ENCODE measurements at regions not wholly inside any gene's neighbourhood (a gene's known extent, or its start where the extent isn't known, plus 50 kb on each side); places are given as distances from the start of the nearest gene placed in this dataset.

GRCh38 chr5:156188016-156188415, 138.9 kb upstream of the SGCD start:
- ATAC-seq (no peak), DNase-seq (ENCODE audit: low read depth in 1 of 2, low spot score in 1 of 2) (no peak), FAIRE-seq (peak; percentile 68)
- no peak overlapping the region for H3K4me3 ChIP-seq
- 46% methylated on average over 3 of the region's 3 CpGs for WGBS (ENCODE audit: missing lambda C conversion rate)
- H3K27ac ChIP-seq, result peak overlapping the region; percentile 86 to 91
- TF ChIP-seq CHD4 (IDR thresholded peaks at IDR 0.05; ENCODE audit: borderline replicate concordance), result no peak
- TF ChIP-seq GATA3 (IDR thresholded peaks at IDR 0.05; ENCODE audit: borderline replicate concordance), result no peak
- TF ChIP-seq TP53 (CRISPR knock-in tag; IDR thresholded peaks at IDR 0.05), result no peak
- TF ChIP-seq HOXB5 (CRISPR knock-in tag; IDR thresholded peaks at IDR 0.05), result no peak
- no peak for TF ChIP-seq CBX8 (IDR thresholded peaks at IDR 0.05)
- TF ChIP-seq HOXB13 (CRISPR knock-in tag; IDR thresholded peaks at IDR 0.05; ENCODE audit: low read depth), result no peak
- no peak for TF ChIP-seq CTCF (IDR thresholded peaks at IDR 0.05)
- peaks cover 43% of the 10 kb centered on the region for H3K4me1 ChIP-seq
- POLR2A ChIA-PET, result no interaction called here
- CTCF ChIA-PET, result interaction anchor here (1.0 kb wide), 1 partner anchor 175 kb away, joined by 3 read pairs; no protein-coding TSS in a partner anchor
- H3K9me3 ChIP-seq, result peaks cover 4% of the 10 kb centered on the region; the same call in 1 of the 3 replicates
- peak overlapping the region; percentile 63 for H3K4me2 ChIP-seq

DNA sequence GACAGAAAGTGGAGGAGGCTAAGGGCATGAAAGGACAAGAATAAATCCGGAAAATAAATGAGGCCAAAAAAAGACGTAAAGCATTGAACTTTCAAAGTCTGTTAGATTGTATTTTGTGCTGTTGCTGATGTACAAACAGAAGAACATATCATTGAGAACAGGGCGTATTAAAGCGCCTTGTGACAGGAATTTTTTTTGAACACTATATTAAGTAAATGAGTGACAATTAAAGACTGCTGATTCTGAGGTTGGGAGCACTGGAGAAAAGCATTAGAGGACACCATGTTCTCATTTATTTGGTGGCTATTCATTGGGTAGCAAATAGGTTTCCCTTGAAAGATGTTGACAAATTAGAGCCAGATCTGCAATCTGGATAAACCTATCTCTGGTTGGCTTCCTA, 137.3 kb upstream of the SGCD start:
- POLR2A ChIA-PET, result no interaction called here
- no peak for ATAC-seq
- 0 out of 3 replicates have a peak, but pooled peaks cover 4% of the 10 kb centered on the region for H3K9me3 ChIP-seq
- FAIRE-seq, result no peak
- H3K27ac ChIP-seq, result peak overlapping the region; percentile 12 to 91; a peak in 4 of 6 replicates
- 96% methylated on average over 4 of the region's 4 CpGs for WGBS (ENCODE audit: missing lambda C conversion rate)
- H3K4me3 ChIP-seq, result no peak overlapping the region
- CTCF ChIA-PET, result no interaction called here
- DNase-seq (ENCODE audit: low read depth in 1 of 2, low spot score in 1 of 2), result no peak
- no peak overlapping the region for H3K4me2 ChIP-seq
- H3K4me1 ChIP-seq, result peaks cover 32% of the 10 kb centered on the region
- no peak for TF ChIP-seq ZFP36 (IDR thresholded peaks at IDR 0.05; ENCODE audit: borderline replicate concordance, partially characterized antibody)
- no peak for TF ChIP-seq MAX (IDR thresholded peaks at IDR 0.05)
- no peak for TF ChIP-seq FOSL2 (IDR thresholded peaks at IDR 0.05)
- no peak for TF ChIP-seq FOSL2 (CRISPR knock-in tag; IDR thresholded peaks at IDR 0.05)
- no peak for TF ChIP-seq ATOH8 (CRISPR knock-in tag; IDR thresholded peaks at IDR 0.05; ENCODE audit: low read depth)
- no peak for TF ChIP-seq NPAS2 (CRISPR knock-in tag; IDR thresholded peaks at IDR 0.05; ENCODE audit: borderline replicate concordance)

DNA sequence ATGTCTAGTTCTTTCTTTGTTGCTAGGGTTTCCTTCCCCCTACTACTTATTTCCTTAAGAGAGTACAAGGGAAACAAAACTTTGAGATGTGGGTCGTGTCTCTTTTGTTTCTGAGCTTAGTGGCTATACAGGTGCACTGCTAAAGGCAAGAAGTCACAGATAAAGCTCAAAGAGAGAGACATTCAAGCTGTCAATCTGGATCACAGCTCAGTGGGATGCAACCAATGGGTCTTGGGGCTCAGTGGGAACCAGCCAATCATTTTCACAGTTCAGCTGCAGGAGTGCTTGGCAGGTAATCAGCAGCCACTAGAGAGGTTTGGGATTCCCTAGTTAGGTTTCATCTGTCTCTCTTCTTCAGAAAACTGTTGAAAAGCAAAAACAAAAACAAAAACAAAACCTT, 135.4 kb upstream of the SGCD start:
- Histone ChIP-seq H3K4me3 (no peak overlapping the region), H3K27ac (peak overlapping the region in 1 of 2 experiments; percentile 33; a peak in 2 of 6 replicates), H3K4me1 (peaks cover 22% of the 10 kb centered on the region), H3K9me3 (0 out of 3 replicates have a peak, but pooled peaks cover 4% of the 10 kb centered on the region), H3K4me2 (no peak overlapping the region)
- WGBS (ENCODE audit: missing lambda C conversion rate), result 66% methylated on average over 1 of the region's 1 CpG
- ATAC-seq (no peak), FAIRE-seq (no peak), DNase-seq (ENCODE audit: low read depth in 1 of 2, low spot score in 1 of 2) (no peak)
- CTCF ChIA-PET, result no interaction called here
- no peak for TF ChIP-seq FOSL2 (IDR thresholded peaks at IDR 0.05)
- TF ChIP-seq FOSL2 (CRISPR knock-in tag; IDR thresholded peaks at IDR 0.05), result no peak
- TF ChIP-seq, protein P1, sequence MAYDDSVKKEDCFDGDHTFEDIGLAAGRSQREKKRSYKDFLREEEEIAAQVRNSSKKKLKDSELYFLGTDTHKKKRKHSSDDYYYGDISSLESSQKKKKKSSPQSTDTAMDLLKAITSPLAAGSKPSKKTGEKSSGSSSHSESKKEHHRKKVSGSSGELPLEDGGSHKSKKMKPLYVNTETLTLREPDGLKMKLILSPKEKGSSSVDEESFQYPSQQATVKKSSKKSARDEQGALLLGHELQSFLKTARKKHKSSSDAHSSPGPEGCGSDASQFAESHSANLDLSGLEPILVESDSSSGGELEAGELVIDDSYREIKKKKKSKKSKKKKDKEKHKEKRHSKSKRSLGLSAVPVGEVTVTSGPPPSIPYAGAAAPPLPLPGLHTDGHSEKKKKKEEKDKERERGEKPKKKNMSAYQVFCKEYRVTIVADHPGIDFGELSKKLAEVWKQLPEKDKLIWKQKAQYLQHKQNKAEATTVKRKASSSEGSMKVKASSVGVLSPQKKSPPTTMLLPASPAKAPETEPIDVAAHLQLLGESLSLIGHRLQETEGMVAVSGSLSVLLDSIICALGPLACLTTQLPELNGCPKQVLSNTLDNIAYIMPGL (CRISPR knock-in tag; IDR thresholded peaks at IDR 0.05; ENCODE audit: borderline replicate concordance), result no peak
- no peak for TF ChIP-seq ZFP36 (IDR thresholded peaks at IDR 0.05; ENCODE audit: borderline replicate concordance, partially characterized antibody)
- TF ChIP-seq GATA3 (IDR thresholded peaks at IDR 0.05; ENCODE audit: borderline replicate concordance), result no peak
- TF ChIP-seq POLR2AphosphoS2 (conservative IDR thresholded peaks at IDR 0.05; ENCODE audit: low read length), result no peak
- no peak for TF ChIP-seq HOXB13 (CRISPR knock-in tag; IDR thresholded peaks at IDR 0.05; ENCODE audit: low read depth)
- TF ChIP-seq, protein P2, sequence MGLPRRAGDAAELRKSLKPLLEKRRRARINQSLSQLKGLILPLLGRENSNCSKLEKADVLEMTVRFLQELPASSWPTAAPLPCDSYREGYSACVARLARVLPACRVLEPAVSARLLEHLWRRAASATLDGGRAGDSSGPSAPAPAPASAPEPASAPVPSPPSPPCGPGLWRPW (IDR thresholded peaks at IDR 0.05), result no peak
- TF ChIP-seq NPAS2 (CRISPR knock-in tag; IDR thresholded peaks at IDR 0.05; ENCODE audit: borderline replicate concordance), result no peak
- TF ChIP-seq EHMT2 (IDR thresholded peaks at IDR 0.05; ENCODE audit: low read depth), result no peak
- TF ChIP-seq CTCF (IDR thresholded peaks at IDR 0.05), result no peak
- TF ChIP-seq NR3C1 (IDR thresholded peaks at IDR 0.05), result no peak
- TF ChIP-seq KDM1A (IDR thresholded peaks at IDR 0.05; ENCODE audit: low read depth), result no peak
- no peak for TF ChIP-seq RFX5 (IDR thresholded peaks at IDR 0.05)
- TF ChIP-seq, protein P3, sequence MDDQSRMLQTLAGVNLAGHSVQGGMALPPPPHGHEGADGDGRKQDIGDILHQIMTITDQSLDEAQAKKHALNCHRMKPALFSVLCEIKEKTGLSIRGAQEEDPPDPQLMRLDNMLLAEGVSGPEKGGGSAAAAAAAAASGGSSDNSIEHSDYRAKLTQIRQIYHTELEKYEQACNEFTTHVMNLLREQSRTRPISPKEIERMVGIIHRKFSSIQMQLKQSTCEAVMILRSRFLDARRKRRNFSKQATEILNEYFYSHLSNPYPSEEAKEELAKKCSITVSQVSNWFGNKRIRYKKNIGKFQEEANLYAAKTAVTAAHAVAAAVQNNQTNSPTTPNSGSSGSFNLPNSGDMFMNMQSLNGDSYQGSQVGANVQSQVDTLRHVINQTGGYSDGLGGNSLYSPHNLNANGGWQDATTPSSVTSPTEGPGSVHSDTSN (IDR thresholded peaks at IDR 0.05), result no peak
- no peak for TF ChIP-seq JUNB (IDR thresholded peaks at IDR 0.05)
- TF ChIP-seq CBX2 (IDR thresholded peaks at IDR 0.05; ENCODE audit: borderline replicate concordance, low read depth), result no peak
- no peak for TF ChIP-seq NFE2L2 (conservative IDR thresholded peaks at IDR 0.05; ENCODE audit: low read length)
- POLR2A ChIA-PET, result no interaction called here

Measured in A549 (cell line).